HFFc6 (cell line): ENCODE measurements at regions not wholly inside any gene's neighbourhood (a gene's known extent, or its start where the extent isn't known, plus 50 kb on each side); places are given as distances from the start of the nearest gene placed in this dataset.

Experiments used
- DNase-seq: peaks from one replicate; pipeline ENCODE4 v3.0.0-alpha.2; 2018
- H3K27ac Mint-ChIP-seq: 2 replicates; pipeline ENCODE4 v1.8.0; 2020; ENCODE audit warnings: mild to moderate bottlenecking, mixed read lengths
- H3K27me3 Mint-ChIP-seq: 2 replicates; pipeline ENCODE4 v1.8.0; 2021; ENCODE audit warnings: mild to moderate bottlenecking, moderate library complexity, mixed read lengths; ENCODE audit not compliant: insufficient read depth
- H3K36me3 Mint-ChIP-seq: 2 replicates; pipeline ENCODE4 v1.8.0; 2021; ENCODE audit warnings: low read depth, mixed read lengths
- H3K4me1 Mint-ChIP-seq: 2 replicates; pipeline ENCODE4 v1.8.0; 2020; ENCODE audit warnings: low read depth, mixed read lengths
- H3K4me3 Mint-ChIP-seq: 2 replicates; pipeline ENCODE4 v1.8.0; 2020; ENCODE audit warnings: mild to moderate bottlenecking, moderate library complexity, mixed read lengths
- H3K9me3 Mint-ChIP-seq: 2 replicates; pipeline ENCODE4 v1.8.0; 2020; ENCODE audit warnings: mild to moderate bottlenecking, mixed read lengths
- CTCF ChIP-seq: fragments of 200-600 bp; sonication (generic); IDR thresholded peaks from 2 replicates; pipeline ENCODE4 v1.5.0; 2021; ENCODE audit warnings: antibody characterized with exemption, mild to moderate bottlenecking

GRCh38 chr2:9156483-9156882 lies 50.1 kb upstream of the ASAP2 start:
- no peak for DNase-seq
- no peak overlapping the region for H3K4me3 Mint-ChIP-seq
- H3K4me1 Mint-ChIP-seq, result peaks cover 13% of the 10 kb centered on the region
- no peak overlapping the region for H3K27ac Mint-ChIP-seq
- no peak for TF ChIP-seq CTCF
- H3K36me3 Mint-ChIP-seq, result no peaks in the 10 kb centered on the region; the same call in 1 of the 2 replicates
- no peaks in the 10 kb centered on the region; the same call in 1 of the 2 replicates for H3K27me3 Mint-ChIP-seq
- no peaks in the 10 kb centered on the region for H3K9me3 Mint-ChIP-seq

DNA sequence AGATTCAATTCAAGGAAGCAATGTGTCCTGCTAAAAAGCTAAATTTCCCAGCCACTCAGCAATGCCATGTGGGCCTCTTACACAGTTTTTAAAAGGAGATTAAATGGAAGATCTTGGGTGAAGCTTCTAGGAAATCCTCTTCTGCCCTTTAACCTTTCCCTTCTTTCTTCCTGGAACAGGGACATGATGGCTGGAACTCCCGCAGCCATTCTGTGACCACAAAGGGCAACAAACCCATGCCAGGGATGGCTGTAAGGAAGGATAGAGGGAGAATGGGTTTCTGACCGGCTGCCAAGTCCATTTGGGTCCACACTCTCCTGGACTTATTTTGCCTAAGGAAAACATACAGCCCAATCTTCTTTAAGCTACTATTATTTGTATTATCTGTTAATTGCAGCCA lies 52.6 kb upstream of the ASAP2 start:
- Mint-ChIP-seq H3K4me1 (peaks cover 10% of the 10 kb centered on the region; the same call in 1 of the 2 replicates), H3K9me3 (no peaks in the 10 kb centered on the region), H3K27ac (no peak overlapping the region), H3K27me3 (no peaks in the 10 kb centered on the region), H3K4me3 (no peak overlapping the region), H3K36me3 (no peaks in the 10 kb centered on the region; the same call in 1 of the 2 replicates)
- DNase-seq, result no peak
- TF ChIP-seq CTCF, result no peak

- DNase-seq, result no peak
- no peak overlapping the region for H3K27ac Mint-ChIP-seq
- no peaks in the 10 kb centered on the region for H3K27me3 Mint-ChIP-seq
Observed at GRCh38 chr2:9153643-9153980, 53.0 kb upstream of the ASAP2 start.

GRCh38 chr2:9152975-9153642 lies 53.5 kb upstream of the ASAP2 start:
- H3K4me3 Mint-ChIP-seq, result no peak overlapping the region

More at GRCh38 chr2:9153643-9153980, 53.0 kb upstream of the ASAP2 start:
- Mint-ChIP-seq H3K36me3 (no peaks in the 10 kb centered on the region; the same call in 1 of the 2 replicates), H3K9me3 (no peaks in the 10 kb centered on the region), H3K4me1 (peaks cover 10% of the 10 kb centered on the region; the same call in 1 of the 2 replicates), H3K4me3 (no peak overlapping the region)
- no peak for TF ChIP-seq CTCF

GRCh38 chr2:9150906-9151305 lies 55.7 kb upstream of the ASAP2 start:
- no peak for TF ChIP-seq CTCF
- no peak for DNase-seq
- Mint-ChIP-seq H3K9me3 (no peaks in the 10 kb centered on the region), H3K4me1 (peaks cover 18% of the 10 kb centered on the region), H3K4me3 (no peak overlapping the region), H3K27me3 (no peaks in the 10 kb centered on the region; the same call in 1 of the 2 replicates), H3K36me3 (no peaks in the 10 kb centered on the region; the same call in 1 of the 2 replicates), H3K27ac (no peak overlapping the region)

More at GRCh38 chr2:9152975-9153642, 53.5 kb upstream of the ASAP2 start:
- TF ChIP-seq CTCF, result no peak
- Mint-ChIP-seq H3K36me3 (no peaks in the 10 kb centered on the region; the same call in 1 of the 2 replicates), H3K4me1 (peaks cover 10% of the 10 kb centered on the region; the same call in 1 of the 2 replicates), H3K27ac (no peak overlapping the region), H3K9me3 (no peaks in the 10 kb centered on the region), H3K27me3 (no peaks in the 10 kb centered on the region; the same call in 1 of the 2 replicates)
- DNase-seq, result no peak
